Gastroesophageal sphincter (tissue), 4 donors: ENCODE measurements at regions not wholly inside any gene's neighbourhood (a gene's known extent, or its start where the extent isn't known, plus 50 kb on each side); places are given as distances from the start of the nearest gene placed in this dataset.
"Not testable (repeated sequence)": the region's sequence is repeated elsewhere in the genome, so short reads cannot be mapped to it uniquely, and the experiment has no call there.

Experiments
- ATAC-seq: fragments of 150-250 bp; one replicate; pipeline ENCODE4 v1.9.1; 2016; ENCODE audit warnings: mild to moderate bottlenecking, moderate library complexity
- H3K27ac ChIP-seq, 4 donors: fragments of 200-600 bp; sonication (generic) in 3 of 4; 1 replicate in 3 of 4; 2 replicates in 1 of 4; pipeline ENCODE4 v1.5.1; 2016 to 2019
- H3K27me3 ChIP-seq: fragments of 200-600 bp; sonication (generic); one replicate; pipeline ENCODE4 v1.5.1; 2019
- H3K36me3 ChIP-seq, 2 donors: fragments of 200-600 bp; sonication (generic); one replicate each; pipeline ENCODE4 v1.5.1; 2019; ENCODE audit warnings: control low read depth in 1 of 2
- H3K4me1 ChIP-seq, 3 donors: fragments of 200-600 bp; sonication (generic); 1 replicate in 2 of 3; 2 replicates in 1 of 3; pipeline ENCODE4 v1.5.1; 2016 to 2019; ENCODE audit warnings: control low read depth in 2 of 3
- H3K4me3 ChIP-seq, 2 donors: fragments of 200-600 bp; sonication (generic); one replicate each; pipeline ENCODE4 v1.5.1; 2019; ENCODE audit warnings: mild to moderate bottlenecking in 1 of 2, moderate library complexity in 1 of 2
- H3K9me3 ChIP-seq, 3 donors: fragments of 200-600 bp; sonication (generic); one replicate each; pipeline ENCODE4 v1.5.1; 2017 to 2019; ENCODE audit warnings: control low read depth in 2 of 3
- CTCF ChIP-seq, 4 experiments: fragments of 200-600 bp in 2 of 4; fragments of 450-650 bp in 2 of 4; sonication (generic) in 1 of 4; IDR thresholded peaks; one replicate each; pipeline ENCODE4 v1.5.1; 2017 to 2019; ENCODE audit warnings: antibody characterized with exemption in 4 of 4, mild to moderate bottlenecking in 2 of 4, moderate library complexity in 2 of 4
- EP300 ChIP-seq: sonication (generic); formaldehyde crosslinking; IDR thresholded peaks from one replicate; pipeline ENCODE4 v1.6.1; 2017; ENCODE audit warnings: antibody characterized with exemption, mild to moderate bottlenecking
- POLR2A ChIP-seq, 2 donors: fragments of 450-650 bp; IDR thresholded peaks; one replicate each; pipeline ENCODE4 v1.6.1; 2017; ENCODE audit warnings: antibody characterized with exemption in 2 of 2, mild to moderate bottlenecking in 2 of 2, moderate library complexity in 1 of 2
- POLR2AphosphoS5 ChIP-seq: sonication (generic); formaldehyde crosslinking; IDR thresholded peaks from one replicate; pipeline ENCODE4 v1.6.1; 2017; ENCODE audit warnings: antibody characterized with exemption
- WGBS, 2 donors: methylation state at CpG; one replicate each; pipeline ENCODE4 v1.1.5; 2018; ENCODE audit warnings: low coverage in 1 of 2; 5-methylcytosine and 5-hydroxymethylcytosine counted together

- ATAC-seq, result no peak
- TF ChIP-seq POLR2AphosphoS5 (no peak), POLR2A (IDR thresholded peaks at IDR 0.05) (no peak), CTCF (IDR thresholded peaks at IDR 0.05) (no peak), EP300 (no peak)
- Histone ChIP-seq H3K4me1 (no peaks in the 10 kb centered on the region), H3K27me3 (no peaks in the 10 kb centered on the region), H3K9me3 (no peaks in the 10 kb centered on the region), H3K4me3 (no peak overlapping the region), H3K27ac (no peak overlapping the region), H3K36me3 (no peaks in the 10 kb centered on the region)
- WGBS, 2 donors, result 74 to 87% methylated on average over 3 to 7 of the region's 7 CpGs
Observed at GRCh38 chr6:8839626-8840025, 404.3 kb upstream of the SLC35B3 start.

GRCh38 chr6:8837343-8837742 lies 402.0 kb upstream of the SLC35B3 start:
- H3K9me3 ChIP-seq, result no peaks in the 10 kb centered on the region
- no peaks in the 10 kb centered on the region for H3K36me3 ChIP-seq
- H3K4me1 ChIP-seq, result no peaks in the 10 kb centered on the region
- TF ChIP-seq CTCF (IDR thresholded peaks at IDR 0.05), result no peak
- TF ChIP-seq POLR2A (IDR thresholded peaks at IDR 0.05), result no peak
- TF ChIP-seq POLR2AphosphoS5, result no peak
- no peak for TF ChIP-seq EP300
- H3K4me3 ChIP-seq, result no peak overlapping the region
- no peaks in the 10 kb centered on the region for H3K27me3 ChIP-seq
- no peak overlapping the region for H3K27ac ChIP-seq
- no peak for ATAC-seq
- WGBS, 2 donors, result 55 to 80% methylated on average over 2 of the region's 2 CpGs

GRCh38 chr6:8832695-8833094 lies 397.4 kb upstream of the SLC35B3 start:
- H3K27me3 ChIP-seq, result not testable (repeated sequence)
- WGBS, 2 donors, result 86 to 95% methylated on average over 1 to 3 of the region's 3 CpGs

GRCh38 chr6:8831366-8832152 lies 396.2 kb upstream of the SLC35B3 start:
- TF ChIP-seq POLR2A (IDR thresholded peaks at IDR 0.05), result no peak
- TF ChIP-seq EP300, result no peak
- no peak for TF ChIP-seq POLR2AphosphoS5
- no peak for TF ChIP-seq CTCF (IDR thresholded peaks at IDR 0.05)
- no peak overlapping the region for H3K27ac ChIP-seq
- WGBS, 2 donors, result 86 to 87% methylated on average over 10 to 11 of the region's 11 CpGs
- H3K36me3 ChIP-seq, result no peaks in the 10 kb centered on the region
- H3K4me1 ChIP-seq, result no peaks in the 10 kb centered on the region
- H3K27me3 ChIP-seq, result no peaks in the 10 kb centered on the region
- no peaks in the 10 kb centered on the region for H3K9me3 ChIP-seq
- no peak for ATAC-seq
- no peak overlapping the region for H3K4me3 ChIP-seq

More at GRCh38 chr6:8832695-8833094, 397.4 kb upstream of the SLC35B3 start:
- H3K36me3 ChIP-seq, ATAC-seq, H3K4me1 ChIP-seq, H3K4me3 ChIP-seq, H3K27ac ChIP-seq, H3K9me3 ChIP-seq: not testable (repeated sequence)

GRCh38 chr6:8830794-8831193 lies 395.4 kb upstream of the SLC35B3 start:
- Histone ChIP-seq H3K36me3 (no peaks in the 10 kb centered on the region), H3K27ac (no peak overlapping the region), H3K27me3 (no peaks in the 10 kb centered on the region), H3K4me1 (no peaks in the 10 kb centered on the region), H3K4me3 (no peak overlapping the region), H3K9me3 (no peaks in the 10 kb centered on the region)
- no peak for ATAC-seq
- TF ChIP-seq CTCF (IDR thresholded peaks at IDR 0.05) (no peak), POLR2A (IDR thresholded peaks at IDR 0.05) (no peak), EP300 (no peak), POLR2AphosphoS5 (no peak)
- 47 to 65% methylated on average over 1 of the region's 1 CpG for WGBS, 2 donors
